Mesothelial cell of epicardium (in vitro differentiated cells): ENCODE measurements at regions not wholly inside any gene's neighbourhood (a gene's known extent, or its start where the extent isn't known, plus 50 kb on each side); places are given as distances from the start of the nearest gene placed in this dataset.

Experiments
- DNase-seq, 2 experiments: peaks; one replicate each; pipeline ENCODE4 v3.0.0; 2021; ENCODE audit warnings: low spot score in 2 of 2; ENCODE audit not compliant: unreplicated experiment in 2 of 2
- H3K27ac Mint-ChIP-seq: 2 replicates; pipeline ENCODE4 v1.8.0; 2021; ENCODE audit warnings: mixed read lengths
- H3K27me3 Mint-ChIP-seq: 2 replicates; pipeline ENCODE4 v1.8.0; 2021; ENCODE audit warnings: low read depth, mixed read lengths
- H3K36me3 Mint-ChIP-seq: 2 replicates; pipeline ENCODE4 v1.8.0; 2021; ENCODE audit warnings: mixed read lengths
- H3K4me1 Mint-ChIP-seq: 2 replicates; pipeline ENCODE4 v1.8.0; 2021; ENCODE audit warnings: mixed read lengths
- H3K4me3 Mint-ChIP-seq: 2 replicates; pipeline ENCODE4 v1.8.0; 2021; ENCODE audit warnings: mild to moderate bottlenecking, moderate library complexity, mixed read lengths
- H3K9me3 Mint-ChIP-seq: 2 replicates; pipeline ENCODE4 v1.8.0; 2021; ENCODE audit warnings: mixed read lengths
- TF ChIP-seq, protein P1 (sequence below): fragments of 200-600 bp; sonication (generic); IDR thresholded peaks from one replicate; pipeline ENCODE4 v1.5.0; 2021; ENCODE audit warnings: antibody characterized with exemption; ENCODE audit not compliant: unreplicated experiment

DNA sequence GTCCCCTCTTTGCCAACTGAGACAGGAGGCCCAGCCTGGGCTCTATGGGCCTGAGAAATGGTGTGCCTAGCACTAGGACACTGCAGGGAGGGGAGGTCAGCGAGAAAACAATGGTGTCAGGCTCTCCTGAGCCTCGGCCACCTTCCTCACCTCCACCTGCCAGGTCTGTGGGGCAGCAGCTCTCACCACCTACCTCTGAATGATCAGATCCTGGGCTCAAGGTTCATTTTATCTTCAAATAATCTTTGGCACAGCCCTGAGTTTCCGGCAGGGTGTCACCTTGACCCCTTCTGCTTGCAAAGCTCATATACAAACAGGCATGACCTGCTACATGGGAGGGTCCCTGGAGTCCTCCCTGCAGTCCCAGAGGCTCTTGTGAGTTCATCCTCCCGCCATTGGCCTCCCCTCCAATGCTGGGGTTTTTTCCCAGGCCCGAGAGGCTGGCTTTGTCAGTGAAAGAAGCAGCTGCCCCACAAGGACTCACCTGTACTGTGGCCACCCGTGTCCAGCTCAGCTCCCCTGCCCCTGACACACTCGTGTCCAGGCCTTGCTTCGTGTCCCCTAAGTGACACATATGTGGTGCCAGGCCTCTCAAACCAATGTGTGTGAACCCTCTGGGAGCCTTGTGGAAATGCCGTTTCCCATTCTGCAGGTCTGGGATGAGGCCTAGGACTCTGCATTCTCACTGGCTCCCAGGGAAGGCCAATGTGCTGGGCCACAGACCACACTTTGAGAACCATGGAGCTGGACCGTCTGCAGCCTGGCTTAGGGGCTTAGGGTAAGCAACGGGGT lies 176.8 kb upstream of the CIBAR2 start:
- TF ChIP-seq, protein P1, sequence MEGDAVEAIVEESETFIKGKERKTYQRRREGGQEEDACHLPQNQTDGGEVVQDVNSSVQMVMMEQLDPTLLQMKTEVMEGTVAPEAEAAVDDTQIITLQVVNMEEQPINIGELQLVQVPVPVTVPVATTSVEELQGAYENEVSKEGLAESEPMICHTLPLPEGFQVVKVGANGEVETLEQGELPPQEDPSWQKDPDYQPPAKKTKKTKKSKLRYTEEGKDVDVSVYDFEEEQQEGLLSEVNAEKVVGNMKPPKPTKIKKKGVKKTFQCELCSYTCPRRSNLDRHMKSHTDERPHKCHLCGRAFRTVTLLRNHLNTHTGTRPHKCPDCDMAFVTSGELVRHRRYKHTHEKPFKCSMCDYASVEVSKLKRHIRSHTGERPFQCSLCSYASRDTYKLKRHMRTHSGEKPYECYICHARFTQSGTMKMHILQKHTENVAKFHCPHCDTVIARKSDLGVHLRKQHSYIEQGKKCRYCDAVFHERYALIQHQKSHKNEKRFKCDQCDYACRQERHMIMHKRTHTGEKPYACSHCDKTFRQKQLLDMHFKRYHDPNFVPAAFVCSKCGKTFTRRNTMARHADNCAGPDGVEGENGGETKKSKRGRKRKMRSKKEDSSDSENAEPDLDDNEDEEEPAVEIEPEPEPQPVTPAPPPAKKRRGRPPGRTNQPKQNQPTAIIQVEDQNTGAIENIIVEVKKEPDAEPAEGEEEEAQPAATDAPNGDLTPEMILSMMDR, result no peak
- Mint-ChIP-seq H3K9me3 (no peaks in the 10 kb centered on the region), H3K4me1 (peaks cover 18% of the 10 kb centered on the region), H3K36me3 (no peaks in the 10 kb centered on the region), H3K27ac (no peak overlapping the region), H3K4me3 (no peak overlapping the region), H3K27me3 (no peaks in the 10 kb centered on the region)
- DNase-seq, result no peak

GRCh38 chr16:85289760-85290625 lies 177.7 kb upstream of the CIBAR2 start:
- no peak overlapping the region for H3K27ac Mint-ChIP-seq
- H3K36me3 Mint-ChIP-seq, result no peaks in the 10 kb centered on the region

DNA sequence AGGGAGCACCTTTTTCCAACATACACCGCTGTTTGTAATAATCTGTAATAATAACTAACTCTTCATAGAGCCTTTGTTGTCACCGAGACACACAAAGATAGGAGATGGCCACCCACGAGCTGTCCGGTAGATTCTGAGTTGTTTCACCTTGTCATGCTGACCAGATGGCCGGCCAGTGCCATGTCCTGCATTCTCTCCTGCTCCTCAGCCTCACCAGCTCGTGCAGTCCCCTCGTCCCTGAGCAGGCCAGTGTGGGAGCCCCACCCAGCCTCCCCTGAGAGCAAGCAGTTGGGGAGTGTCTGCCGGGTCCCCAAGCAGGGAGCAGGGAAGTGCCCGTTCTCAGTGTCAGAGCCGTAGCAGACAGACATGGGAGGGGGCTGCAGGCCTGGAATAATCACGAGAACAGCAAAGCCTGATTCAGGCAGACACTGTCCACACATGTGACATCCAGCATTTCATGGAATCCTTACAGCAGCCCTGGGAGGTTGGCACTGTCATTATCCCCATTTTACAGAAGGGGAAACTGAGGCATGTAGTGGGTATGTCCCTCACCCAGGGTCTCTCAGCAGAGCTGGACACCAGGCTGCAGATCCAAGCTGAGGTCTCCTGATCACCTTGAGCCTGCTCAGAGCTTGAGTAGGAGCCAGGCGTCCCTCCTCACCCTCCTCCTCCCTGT lies 178.5 kb upstream of the CIBAR2 start:
- H3K27me3 Mint-ChIP-seq, result no peaks in the 10 kb centered on the region

More at GRCh38 chr16:85289760-85290625, 177.7 kb upstream of the CIBAR2 start:
- no peak for DNase-seq
- H3K4me1 Mint-ChIP-seq, result peaks cover 16% of the 10 kb centered on the region
- H3K9me3 Mint-ChIP-seq, result no peaks in the 10 kb centered on the region
- TF ChIP-seq, protein P1, result no peak
- no peak overlapping the region for H3K4me3 Mint-ChIP-seq
- H3K27me3 Mint-ChIP-seq, result no peaks in the 10 kb centered on the region

DNA sequence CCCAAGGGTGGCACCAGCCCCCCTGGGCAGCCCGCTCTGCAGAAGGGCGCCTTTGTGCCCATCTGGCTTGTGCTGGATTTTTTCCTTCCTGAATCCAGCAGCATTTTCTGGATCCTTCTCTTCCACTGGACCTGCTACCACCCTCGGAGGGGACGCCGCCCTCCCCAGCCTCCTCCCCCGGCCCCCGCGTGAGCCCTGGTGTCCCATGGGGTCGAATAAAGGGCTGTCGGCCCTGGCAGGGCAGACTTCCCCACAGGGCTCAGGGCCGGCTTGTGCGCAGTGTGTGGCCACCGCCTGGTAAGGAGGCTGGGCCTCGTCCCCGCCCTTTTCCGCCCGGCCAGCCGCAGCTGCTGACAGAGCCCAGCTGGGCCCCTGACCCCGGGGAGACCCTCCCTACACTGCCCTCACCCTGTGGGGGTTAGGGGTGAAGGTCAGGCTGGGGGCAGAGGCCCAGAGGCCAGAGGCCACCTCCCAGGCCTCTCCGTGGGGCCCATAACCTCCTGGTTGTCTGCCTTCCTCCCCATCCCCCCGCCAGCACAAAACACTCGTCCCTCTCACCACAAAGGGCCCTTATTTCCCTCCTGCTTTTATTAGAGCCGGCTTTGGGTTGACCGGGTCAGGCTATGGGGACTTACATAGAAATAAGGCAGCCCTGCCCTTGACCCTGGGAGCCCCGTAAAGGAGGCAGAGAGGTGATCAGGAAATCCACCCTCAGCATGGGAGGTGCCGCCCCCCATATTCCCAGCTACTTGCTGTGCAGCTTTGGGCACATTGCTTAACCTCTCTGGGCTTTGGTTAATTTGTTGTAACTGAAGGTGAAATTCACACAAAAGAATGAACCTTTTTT lies 179.3 kb upstream of the CIBAR2 start:
- H3K9me3 Mint-ChIP-seq, result no peaks in the 10 kb centered on the region
- H3K4me1 Mint-ChIP-seq, result peaks cover 9% of the 10 kb centered on the region
- no peaks in the 10 kb centered on the region for H3K27me3 Mint-ChIP-seq
- H3K36me3 Mint-ChIP-seq, result peaks cover under 1% of the 10 kb centered on the region
- TF ChIP-seq, protein P1, result no peak
- DNase-seq, result no peak
- H3K27ac Mint-ChIP-seq, result no peak overlapping the region
- H3K4me3 Mint-ChIP-seq, result no peak overlapping the region

More for the DNA sequence above, 178.5 kb upstream of the CIBAR2 start:
- DNase-seq, result no peak
- peaks cover 16% of the 10 kb centered on the region for H3K4me1 Mint-ChIP-seq
- TF ChIP-seq, protein P1, result no peak
- no peaks in the 10 kb centered on the region for H3K36me3 Mint-ChIP-seq
- H3K4me3 Mint-ChIP-seq, result no peak overlapping the region
- H3K27ac Mint-ChIP-seq, result no peak overlapping the region
- no peaks in the 10 kb centered on the region for H3K9me3 Mint-ChIP-seq

- TF ChIP-seq, protein P1, result no peak
- Mint-ChIP-seq H3K4me3 (no peak overlapping the region), H3K9me3 (no peaks in the 10 kb centered on the region), H3K27ac (no peak overlapping the region), H3K27me3 (no peaks in the 10 kb centered on the region), H3K36me3 (peaks cover 1% of the 10 kb centered on the region), H3K4me1 (peaks cover 13% of the 10 kb centered on the region)
- no peak for DNase-seq
Observed at GRCh38 chr16:85293458-85293857, 181.2 kb upstream of the CIBAR2 start.
